ENCODE measurements at regions not wholly inside any gene's neighbourhood (a gene's known extent, or its start where the extent isn't known, plus 50 kb on each side); places are given as distances from the start of the nearest gene placed in this dataset.

DNA sequence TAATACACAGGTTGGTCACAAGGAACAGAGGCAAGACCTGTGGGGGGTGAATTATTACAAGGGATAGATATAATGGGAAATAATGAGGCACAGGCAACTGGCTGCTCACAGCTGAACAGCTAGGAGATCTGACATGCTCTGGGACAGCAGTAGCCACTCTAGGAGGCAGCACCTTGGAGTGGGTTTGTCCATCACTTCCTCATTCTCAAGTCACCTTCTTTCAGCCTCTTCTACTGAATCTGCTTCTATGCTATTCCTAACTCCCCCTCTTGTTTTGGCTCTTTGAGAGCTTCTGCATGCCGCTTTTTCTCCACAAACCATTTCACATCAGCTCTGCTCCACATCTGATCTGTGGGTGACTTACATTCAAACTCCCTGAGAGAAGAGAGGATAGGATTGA is 345.5 kb upstream of the MAP3K7 start:
- Histone ChIP-seq H4K91ac (ENCODE audit: insufficient read length, low read depth, low read length) (no peak overlapping the region), H3K23me2 (ENCODE audit: insufficient read length, low read depth, low read length, poor library complexity, severe bottlenecking) (no peaks in the 10 kb centered on the region), H2BK15ac (ENCODE audit: low read depth, low read length) (no peak overlapping the region), H4K8ac (replicated peaks; ENCODE audit: insufficient read length, low read depth, low read length) (no peak overlapping the region), H3K23ac (ENCODE audit: insufficient read length, low read depth, low read length) (no peak overlapping the region), H2AK5ac (ENCODE audit: insufficient read length, low read length) (no peak overlapping the region), H3K14ac (ENCODE audit: insufficient read depth, low read length) (no peak overlapping the region), H2BK120ac (ENCODE audit: low read depth, low read length, poor library complexity, severe bottlenecking) (no peak overlapping the region), H4K5ac (ENCODE audit: insufficient read length, low read depth, low read length) (no peak overlapping the region), H3T11ph (ENCODE audit: low read length) (no peak overlapping the region), H3K4me1 (ENCODE audit: insufficient read depth, low read length) (no peaks in the 10 kb centered on the region), H3K18ac (ENCODE audit: insufficient read length, low read depth, low read length) (no peak overlapping the region), H3K9me3 (ENCODE audit: control insufficient read depth, low read depth, low read length) (no peaks in the 10 kb centered on the region), H3K4ac (ENCODE audit: low read depth, low read length) (no peak overlapping the region), H3K27ac (ENCODE audit: insufficient read length, low read depth, low read length) (no peak overlapping the region), H2BK5ac (ENCODE audit: insufficient read length, low read length) (no peak overlapping the region), H3K4me2 (ENCODE audit: insufficient read depth, insufficient read length, low read length) (no peak overlapping the region), H2AFZ (ENCODE audit: low read length) (no peak overlapping the region), H4K20me1 (ENCODE audit: control insufficient read depth, insufficient read depth, insufficient read length) (no peaks in the 10 kb centered on the region), H2BK20ac (ENCODE audit: low read depth, low read length, poor library complexity, severe bottlenecking) (no peak overlapping the region), H3K79me2 (ENCODE audit: insufficient read depth, low read length) (no peaks in the 10 kb centered on the region), H3K56ac (ENCODE audit: insufficient read length, low read depth, low read length) (no peak overlapping the region), H3K9ac (ENCODE audit: extremely low read depth, insufficient read length, low read length) (no peak overlapping the region), H3K79me1 (ENCODE audit: insufficient read depth, low read depth, low read length, poor library complexity, severe bottlenecking) (no peaks in the 10 kb centered on the region), H2BK12ac (ENCODE audit: insufficient read length, low read depth, low read length) (no peak overlapping the region), H3K27me3 (ENCODE audit: insufficient read depth, low read length) (no peaks in the 10 kb centered on the region)
- peaks cover 39 to 40% of the 10 kb centered on the region in 2 experiments for H3K4me1 Mint-ChIP-seq
- H3K27ac Mint-ChIP-seq = no peak overlapping the region
- no peaks in the 10 kb centered on the region for H3K36me3 Mint-ChIP-seq (ENCODE audit: insufficient read depth in 1 of 3, low read depth in 3 of 3)
- H3K9me3 Mint-ChIP-seq = no peaks in the 10 kb centered on the region
- no peak overlapping the region for H3K4me3 Mint-ChIP-seq
- H3K27me3 Mint-ChIP-seq (ENCODE audit: low read depth) = no peaks in the 10 kb centered on the region
- DNase-seq = no peak
- no CpG with 5 or more reads among the region's 1 CpG for WGBS (ENCODE audit: extremely low coverage, insufficient read length, low lambda C conversion rate)
- TF ChIP-seq, protein P1, sequence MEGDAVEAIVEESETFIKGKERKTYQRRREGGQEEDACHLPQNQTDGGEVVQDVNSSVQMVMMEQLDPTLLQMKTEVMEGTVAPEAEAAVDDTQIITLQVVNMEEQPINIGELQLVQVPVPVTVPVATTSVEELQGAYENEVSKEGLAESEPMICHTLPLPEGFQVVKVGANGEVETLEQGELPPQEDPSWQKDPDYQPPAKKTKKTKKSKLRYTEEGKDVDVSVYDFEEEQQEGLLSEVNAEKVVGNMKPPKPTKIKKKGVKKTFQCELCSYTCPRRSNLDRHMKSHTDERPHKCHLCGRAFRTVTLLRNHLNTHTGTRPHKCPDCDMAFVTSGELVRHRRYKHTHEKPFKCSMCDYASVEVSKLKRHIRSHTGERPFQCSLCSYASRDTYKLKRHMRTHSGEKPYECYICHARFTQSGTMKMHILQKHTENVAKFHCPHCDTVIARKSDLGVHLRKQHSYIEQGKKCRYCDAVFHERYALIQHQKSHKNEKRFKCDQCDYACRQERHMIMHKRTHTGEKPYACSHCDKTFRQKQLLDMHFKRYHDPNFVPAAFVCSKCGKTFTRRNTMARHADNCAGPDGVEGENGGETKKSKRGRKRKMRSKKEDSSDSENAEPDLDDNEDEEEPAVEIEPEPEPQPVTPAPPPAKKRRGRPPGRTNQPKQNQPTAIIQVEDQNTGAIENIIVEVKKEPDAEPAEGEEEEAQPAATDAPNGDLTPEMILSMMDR (conservative IDR thresholded peaks at IDR 0.05) = no peak

Measured in H9 (cell line).